Ishikawa (cell line): ENCODE measurements at regions not wholly inside any gene's neighbourhood (a gene's known extent, or its start where the extent isn't known, plus 50 kb on each side); places are given as distances from the start of the nearest gene placed in this dataset.

ENCODE experiments used
- CEBPB ChIP-seq: IDR thresholded peaks from 2 replicates; pipeline ENCODE4 v1.6.1; 2012
- CREB1 ChIP-seq: IDR thresholded peaks from 2 replicates; pipeline ENCODE4 v1.6.1; 2012; ENCODE audit warnings: low read depth
- EGR1 ChIP-seq: IDR thresholded peaks from 2 replicates; pipeline ENCODE4 v1.6.1; 2012
- EP300 ChIP-seq: IDR thresholded peaks from 2 replicates; pipeline ENCODE4 v1.6.1; 2012; ENCODE audit warnings: borderline replicate concordance
- MAX ChIP-seq: IDR thresholded peaks from 2 replicates; pipeline ENCODE4 v1.6.1; 2012
- NFIC ChIP-seq: IDR thresholded peaks from 2 replicates; pipeline ENCODE4 v1.6.1; 2012
- RAD21 ChIP-seq: IDR thresholded peaks from 2 replicates; pipeline ENCODE4 v1.6.1; 2012; ENCODE audit warnings: low read depth
- REST ChIP-seq: IDR thresholded peaks from 2 replicates; pipeline ENCODE4 v1.6.1; 2012; ENCODE audit warnings: low read depth, mild to moderate bottlenecking
- TAF1 ChIP-seq: IDR thresholded peaks from 2 replicates; pipeline ENCODE4 v1.6.1; 2012; ENCODE audit warnings: low read depth, mild to moderate bottlenecking
- TCF12 ChIP-seq: IDR thresholded peaks from 2 replicates; pipeline ENCODE4 v1.6.1; 2012; ENCODE audit warnings: low read depth
- TEAD4 ChIP-seq: IDR thresholded peaks from 2 replicates; pipeline ENCODE4 v1.6.1; 2012
- YY1 ChIP-seq: IDR thresholded peaks from 2 replicates; pipeline ENCODE4 v1.6.1; 2012; ENCODE audit warnings: low read depth

- no peak for TF ChIP-seq TAF1
- no peak for TF ChIP-seq REST
- no peak for TF ChIP-seq MAX
- TF ChIP-seq TCF12, result no peak
- TF ChIP-seq CREB1, result no peak
- no peak for TF ChIP-seq EP300
- TF ChIP-seq YY1, result no peak
- TF ChIP-seq CEBPB, result no peak
- no peak for TF ChIP-seq RAD21
- no peak for TF ChIP-seq TEAD4
- TF ChIP-seq EGR1, result no peak
- TF ChIP-seq NFIC, result no peak
Observed at GRCh38 chr5:12951846-12952245, 992.6 kb downstream of the DNAH5 start.
